GM12878 (cell line): ENCODE measurements at regions not wholly inside any gene's neighbourhood (a gene's known extent, or its start where the extent isn't known, plus 50 kb on each side); places are given as distances from the start of the nearest gene placed in this dataset.

Experiments used
- ATAC-seq: fragments of 200-7000 bp; cut with Tn5 transposase; 3 replicates; pipeline ENCODE4 v1.9.1; 2020; ENCODE audit warnings: mild to moderate bottlenecking, moderate library complexity
- BruUV-seq: library from RNA; stranded (reverse); fragments of 400-500 nt; replicated peaks from 2 replicates; lab custom pipeline; 2021; lab: Mats Ljungman, UMichigan
- CTCF ChIA-PET: fragments of 300-600 bp; sonication (Branson Sonifier 250); formaldehyde crosslinking; extraction: SDS; loops from one replicate; lab custom pipeline; 2021; ENCODE audit warnings: inconsistent platforms; lab: Yijun Ruan, JAX
- POLR2A ChIA-PET: fragments of 350-600 bp; formaldehyde crosslinking; extraction: SDS; loops from one replicate; lab custom pipeline; 2021; ENCODE audit warnings: inconsistent platforms; lab: Charles Lee
- RAD21 ChIA-PET: fragments of 300-600 bp; sonication (Branson Sonifier 250); formaldehyde crosslinking; loops from one replicate; lab custom pipeline; 2023; ENCODE audit warnings: antibody characterized with exemption; ENCODE audit not compliant: unreplicated experiment; lab: Charles Lee
- SMC1A ChIA-PET: fragments of 300-600 bp; sonication (Branson Sonifier 250); formaldehyde crosslinking; loops from one replicate; lab custom pipeline; 2023; ENCODE audit not compliant: unreplicated experiment, uncharacterized antibody; lab: Charles Lee
- DNase-seq: peaks from one replicate; pipeline ENCODE4 v3.0.0-alpha.2; 2011; ENCODE audit warnings: low read depth, low spot score
- FAIRE-seq: peaks from 3 replicates; lab custom pipeline; 2011; peaks lifted over from hg19 to GRCh38; lab: Jason Lieb, UNC
- H2AFZ ChIP-seq: 2 replicates; pipeline ENCODE4 v1.6.0; 2011; ENCODE audit warnings: low read depth, low read length, control low read depth; ENCODE audit not compliant: control insufficient read depth
- H3K27ac ChIP-seq: 2 replicates; pipeline ENCODE4 v1.5.1; 2011; ENCODE audit warnings: control low read depth; ENCODE audit not compliant: control insufficient read depth, insufficient read depth
- H3K27me3 ChIP-seq, 2 experiments: replicated peaks in 1 of 2; 2 replicates each; pipeline versions ENCODE4 v1.6.0 to v1.6.1; 2011; ENCODE audit warnings: low read length in 1 of 2; ENCODE audit not compliant: control insufficient read depth in 2 of 2, insufficient read depth in 2 of 2
- H3K36me3 ChIP-seq, 2 experiments: 2 replicates each; pipeline ENCODE4 v1.5.1; 2011; ENCODE audit warnings: low read length in 1 of 2; ENCODE audit not compliant: control insufficient read depth in 2 of 2, insufficient read depth in 2 of 2
- H3K4me1 ChIP-seq: 2 replicates; pipeline ENCODE4 v1.6.1; 2011; ENCODE audit warnings: mild to moderate bottlenecking, low read length, moderate library complexity, mixed read lengths; ENCODE audit not compliant: control insufficient read depth, insufficient read depth
- H3K4me2 ChIP-seq: 2 replicates; pipeline ENCODE4 v1.6.0; 2011; ENCODE audit warnings: control low read depth; ENCODE audit not compliant: control insufficient read depth, insufficient read depth
- H3K4me3 ChIP-seq: fragments of 200-600 bp; sonication (generic); 2 replicates; pipeline ENCODE4 v1.5.1; 2016
- H3K79me2 ChIP-seq: 2 replicates; pipeline ENCODE4 v1.6.0; 2011; ENCODE audit warnings: low read length; ENCODE audit not compliant: control insufficient read depth, insufficient read depth
- H3K9ac ChIP-seq: 2 replicates; pipeline ENCODE4 v1.8.0; 2011; ENCODE audit warnings: low read length, control low read depth, mixed read lengths; ENCODE audit not compliant: control insufficient read depth, insufficient read depth
- H3K9me3 ChIP-seq: replicated peaks from 3 replicates; pipeline ENCODE4 v1.5.1; 2011; ENCODE audit warnings: mild to moderate bottlenecking, low read length; ENCODE audit not compliant: control insufficient read depth, insufficient read depth
- H4K20me1 ChIP-seq: 2 replicates; pipeline ENCODE4 v1.6.0; 2011; ENCODE audit not compliant: control insufficient read depth, insufficient read depth
- ATF3 ChIP-seq: IDR thresholded peaks from 2 replicates; pipeline ENCODE4 v1.6.1; 2011; ENCODE audit warnings: low read depth, mild to moderate bottlenecking, low read length, moderate library complexity, borderline replicate concordance; ENCODE audit errors: extremely low read depth
- HSF1 ChIP-seq: fragments of 150-350 bp; IDR thresholded peaks from 2 replicates; pipeline ENCODE4 v1.6.1; 2014; ENCODE audit warnings: mild to moderate bottlenecking, low read depth, low read length
- SKIL ChIP-seq: fragments of 450-650 bp; IDR thresholded peaks from 2 replicates; pipeline ENCODE4 v1.6.1; 2017; ENCODE audit warnings: mild to moderate bottlenecking, low read depth, inconsistent platforms; ENCODE audit not compliant: poor library complexity, severe bottlenecking
- WRNIP1 ChIP-seq: IDR thresholded peaks from 2 replicates; pipeline ENCODE4 v1.6.1; 2011; ENCODE audit warnings: low read depth, low read length, improper control_type of control experiment, borderline replicate concordance
- WGBS: methylation state at CpG from one replicate; pipeline ENCODE4 v1.1.6; 2016; ENCODE audit warnings: low lambda C conversion rate; ENCODE audit not compliant: insufficient replicate concordance, insufficient coverage; ENCODE audit errors: missing lambda C conversion rate; 5-methylcytosine and 5-hydroxymethylcytosine counted together
- in situ Hi-C: fragments of 300-500 bp; cut with MboI; formaldehyde crosslinking; loops from 9 replicates; pipeline ENCODE4 v1.14.3; 2018; ENCODE audit warnings: mixed read lengths
- intact Hi-C: fragments of 100-400 bp; cut with micrococcal nuclease; formaldehyde crosslinking; loops from one replicate; pipeline ENCODE4 v1.14.2; 2022; ENCODE audit not compliant: unreplicated experiment

GRCh38 chr13:30078059-30078458 lies 227.6 kb upstream of the UBL3 start (continued):
- no peak for TF ChIP-seq ATF3

GRCh38 chr13:30077240-30077735 lies 226.9 kb upstream of the UBL3 start:
- no peak overlapping the region for H3K9ac ChIP-seq
- CTCF ChIA-PET = interaction anchor here (1.2 kb wide), 1 partner anchor 21 kb away, joined by 4 read pairs; no protein-coding TSS in a partner anchor
- H3K36me3 ChIP-seq = no peaks in the 10 kb centered on the region
- H3K27me3 ChIP-seq = no peaks in the 10 kb centered on the region; a peak in 1 of 4 replicates
- BruUV-seq = no TSS peak
- TF ChIP-seq WRNIP1 = no peak
- no peak for TF ChIP-seq HSF1
- TF ChIP-seq SKIL = no peak
- TF ChIP-seq, all 136 proteins: peak for 0
- no peaks in the 10 kb centered on the region; the same call in 2 of the 3 replicates for H3K9me3 ChIP-seq
- FAIRE-seq (no peak), ATAC-seq (no peak), DNase-seq (no peak)
- POLR2A ChIA-PET = no interaction called here
- in situ Hi-C loops (no loop called here), intact Hi-C loops (no loop called here)
- no peak overlapping the region for H2AFZ ChIP-seq
- WGBS = 37% methylated on average over 4 of the region's 4 CpGs
- H3K4me2 ChIP-seq = no peak overlapping the region
- no peaks in the 10 kb centered on the region for H4K20me1 ChIP-seq
- SMC1A ChIA-PET = interaction anchor here (1.1 kb wide), 1 partner anchor 31 kb away, joined by 3 read pairs; no protein-coding TSS in a partner anchor
- H3K27ac ChIP-seq = no peak overlapping the region
- H3K79me2 ChIP-seq = no peaks in the 10 kb centered on the region
- no peaks in the 10 kb centered on the region for H3K4me1 ChIP-seq
- H3K4me3 ChIP-seq = no peak overlapping the region
- RAD21 ChIA-PET = no interaction called here
